ENCODE measurements at regions not wholly inside any gene's neighbourhood (a gene's known extent, or its start where the extent isn't known, plus 50 kb on each side); places are given as distances from the start of the nearest gene placed in this dataset.

- TF ChIP-seq ZNF274 (IDR thresholded peaks at IDR 0.05; ENCODE audit: low read depth, low read length) (no peak), YY1 (IDR thresholded peaks at IDR 0.05; ENCODE audit: insufficient read depth, insufficient read length) (no peak), SUZ12 (IDR thresholded peaks at IDR 0.05; ENCODE audit: extremely low read depth, insufficient read depth, insufficient read length) (no peak)
Measured at GRCh38 chr15:39502082-39502447, 78.8 kb upstream of the THBS1 start.
